ENCODE measurements at regions not wholly inside any gene's neighbourhood (a gene's known extent, or its start where the extent isn't known, plus 50 kb on each side); places are given as distances from the start of the nearest gene placed in this dataset.

GRCh38 chr3:103785017-103785416 is 1350.2 kb downstream of the ZPLD1 start:
- ChIA-PET CTCF (no interaction called here), POLR2A (ENCODE audit: low non-redundant PET) (no interaction called here)
- DNase-seq (ENCODE audit: low spot score) = no peak
- TF ChIP-seq, protein P1, sequence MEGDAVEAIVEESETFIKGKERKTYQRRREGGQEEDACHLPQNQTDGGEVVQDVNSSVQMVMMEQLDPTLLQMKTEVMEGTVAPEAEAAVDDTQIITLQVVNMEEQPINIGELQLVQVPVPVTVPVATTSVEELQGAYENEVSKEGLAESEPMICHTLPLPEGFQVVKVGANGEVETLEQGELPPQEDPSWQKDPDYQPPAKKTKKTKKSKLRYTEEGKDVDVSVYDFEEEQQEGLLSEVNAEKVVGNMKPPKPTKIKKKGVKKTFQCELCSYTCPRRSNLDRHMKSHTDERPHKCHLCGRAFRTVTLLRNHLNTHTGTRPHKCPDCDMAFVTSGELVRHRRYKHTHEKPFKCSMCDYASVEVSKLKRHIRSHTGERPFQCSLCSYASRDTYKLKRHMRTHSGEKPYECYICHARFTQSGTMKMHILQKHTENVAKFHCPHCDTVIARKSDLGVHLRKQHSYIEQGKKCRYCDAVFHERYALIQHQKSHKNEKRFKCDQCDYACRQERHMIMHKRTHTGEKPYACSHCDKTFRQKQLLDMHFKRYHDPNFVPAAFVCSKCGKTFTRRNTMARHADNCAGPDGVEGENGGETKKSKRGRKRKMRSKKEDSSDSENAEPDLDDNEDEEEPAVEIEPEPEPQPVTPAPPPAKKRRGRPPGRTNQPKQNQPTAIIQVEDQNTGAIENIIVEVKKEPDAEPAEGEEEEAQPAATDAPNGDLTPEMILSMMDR (conservative IDR thresholded peaks at IDR 0.05; ENCODE audit: low read depth) = no peak
- no peak overlapping the region for H3K27ac ChIP-seq

DNA sequence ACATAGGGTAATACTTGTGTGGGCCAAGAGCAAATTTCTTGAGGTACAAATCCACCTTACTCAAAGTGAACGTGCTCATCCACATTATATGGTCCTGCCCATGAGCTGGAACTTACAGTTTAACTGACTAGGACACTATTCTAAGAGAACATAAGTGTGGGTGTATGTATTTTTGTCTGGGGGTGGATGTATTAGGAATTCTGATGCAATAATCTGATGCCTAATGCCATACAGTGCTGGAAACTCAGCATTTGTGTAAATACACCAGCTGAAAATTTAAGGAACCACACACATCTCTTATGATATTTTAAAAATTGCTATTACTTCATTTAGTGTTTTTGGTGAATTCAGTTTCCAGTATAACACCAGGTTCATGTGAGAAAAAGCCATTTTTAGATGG is 1350.7 kb downstream of the ZPLD1 start:
- ChIA-PET POLR2A (ENCODE audit: low non-redundant PET) (no interaction called here), CTCF (no interaction called here)
- no peak for DNase-seq (ENCODE audit: low spot score)
- H3K27ac ChIP-seq = no peak overlapping the region
- TF ChIP-seq, protein P1 (conservative IDR thresholded peaks at IDR 0.05; ENCODE audit: low read depth) = no peak

DNA sequence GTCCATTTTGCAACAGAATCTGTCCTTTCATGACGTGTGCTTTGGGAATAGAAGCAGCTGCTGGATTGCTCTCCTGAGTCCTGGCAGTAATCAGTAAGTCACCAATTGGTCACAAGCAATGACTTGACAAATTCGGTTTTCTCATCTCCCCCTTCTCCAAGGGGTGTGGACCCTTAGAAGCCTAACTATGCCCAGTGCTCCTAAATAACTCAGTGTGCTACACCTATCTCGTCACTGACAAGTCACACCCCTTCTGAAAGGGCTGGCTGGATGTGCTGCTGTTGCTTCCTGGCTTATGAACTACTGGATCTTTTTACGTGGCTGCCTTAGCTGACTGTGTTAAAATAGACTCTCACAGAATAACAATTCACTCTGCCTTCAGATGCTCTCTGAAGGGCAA is 1351.5 kb downstream of the ZPLD1 start:
- ChIA-PET POLR2A (ENCODE audit: low non-redundant PET) (no interaction called here), CTCF (no interaction called here)
- DNase-seq (ENCODE audit: low spot score) = no peak
- TF ChIP-seq, protein P1 (conservative IDR thresholded peaks at IDR 0.05; ENCODE audit: low read depth) = no peak
- no peak overlapping the region for H3K27ac ChIP-seq

GRCh38 chr3:103787164-103787871 is 1352.5 kb downstream of the ZPLD1 start:
- no peak for DNase-seq (ENCODE audit: low spot score)
- H3K27ac ChIP-seq = no peak overlapping the region
- ChIA-PET POLR2A (ENCODE audit: low non-redundant PET) (no interaction called here), CTCF (no interaction called here)
- TF ChIP-seq, protein P1 (conservative IDR thresholded peaks at IDR 0.05; ENCODE audit: low read depth) = no peak

GRCh38 chr3:103787879-103788278 is 1353.1 kb downstream of the ZPLD1 start:
- H3K27ac ChIP-seq = no peak overlapping the region
- POLR2A ChIA-PET (ENCODE audit: low non-redundant PET) = no interaction called here
- CTCF ChIA-PET = no interaction called here
- DNase-seq (ENCODE audit: low spot score) = no peak
- TF ChIP-seq, protein P1 (conservative IDR thresholded peaks at IDR 0.05; ENCODE audit: low read depth) = no peak

DNA sequence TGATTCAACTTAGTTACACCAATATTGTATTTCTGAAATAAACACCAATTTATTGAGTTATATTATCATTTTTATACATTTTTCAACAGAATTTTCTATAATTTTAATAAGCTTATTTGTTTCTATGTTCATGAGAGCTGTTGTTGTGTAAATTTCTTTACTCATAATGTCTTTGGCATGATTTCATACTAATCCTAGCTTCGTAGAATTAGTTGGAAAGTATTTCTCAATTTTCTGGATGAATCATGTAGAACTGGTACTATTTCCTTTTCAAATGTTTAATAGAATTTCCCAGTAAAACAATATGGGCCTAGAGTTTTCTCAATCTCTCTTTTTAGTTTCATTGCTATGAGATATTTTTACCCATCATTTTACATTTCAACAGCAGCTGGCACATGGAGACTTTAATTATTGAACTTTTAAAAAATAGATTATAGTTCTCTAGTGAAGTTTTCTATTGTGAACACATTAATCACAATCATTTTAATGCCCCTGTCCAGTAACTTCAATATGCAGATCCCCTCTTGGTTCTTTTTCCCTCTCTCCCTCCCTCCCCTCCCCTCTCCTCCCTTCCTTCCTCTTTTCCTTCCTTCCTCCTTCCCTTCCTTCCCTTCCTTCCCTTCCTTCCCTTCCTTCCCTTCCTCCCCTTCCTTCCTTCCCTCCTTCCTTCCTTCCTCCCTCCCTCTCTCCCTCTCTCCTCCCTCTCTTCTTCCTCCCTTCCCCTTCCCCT is 1357.1 kb downstream of the ZPLD1 start:
- CTCF ChIA-PET = no interaction called here
- POLR2A ChIA-PET (ENCODE audit: low non-redundant PET) = no interaction called here
- H3K27ac ChIP-seq = no peak overlapping the region
- no peak for DNase-seq (ENCODE audit: low spot score)
- TF ChIP-seq, protein P1 (conservative IDR thresholded peaks at IDR 0.05; ENCODE audit: low read depth) = no peak
